SJSA1 (cell line): ENCODE measurements at regions not wholly inside any gene's neighbourhood (a gene's known extent, or its start where the extent isn't known, plus 50 kb on each side); places are given as distances from the start of the nearest gene placed in this dataset.
A peak's percentile ranks its signal among the peaks of the same experiment; 100 is the strongest.
"Not testable (repeated sequence)": the region's sequence is repeated elsewhere in the genome, so short reads cannot be mapped to it uniquely, and the experiment has no call there.

Source experiments
- DNase-seq, 2 experiments: peaks; one replicate each; pipeline ENCODE4 v3.0.0-alpha.2; 2015 to 2020; ENCODE audit warnings: low spot score in 2 of 2, low read depth in 1 of 2
- H3K27ac ChIP-seq: fragments of 250-450 bp; sonication (Bioruptor Pico); 2 replicates; pipeline ENCODE4 v1.5.1; 2020; ENCODE audit warnings: mild to moderate bottlenecking, moderate library complexity
- H3K27me3 ChIP-seq: fragments of 250-450 bp; sonication (Bioruptor Pico); replicated peaks from 2 replicates; pipeline ENCODE4 v1.5.1; 2020; ENCODE audit warnings: mild to moderate bottlenecking, moderate library complexity
- H3K36me3 ChIP-seq: fragments of 250-450 bp; sonication (Bioruptor Pico); 2 replicates; pipeline ENCODE4 v1.5.1; 2020; ENCODE audit warnings: mild to moderate bottlenecking
- H3K4me1 ChIP-seq: fragments of 250-450 bp; sonication (Bioruptor Pico); replicated peaks from 2 replicates; pipeline ENCODE4 v1.6.1; 2021; ENCODE audit warnings: mild to moderate bottlenecking
- H3K4me3 ChIP-seq: fragments of 250-450 bp; sonication (Bioruptor Pico); 2 replicates; pipeline ENCODE4 v1.5.1; 2020; ENCODE audit warnings: mild to moderate bottlenecking
- H3K9me3 ChIP-seq: fragments of 250-450 bp; sonication (Bioruptor Pico); replicated peaks from 2 replicates; pipeline ENCODE4 v1.5.1; 2020; ENCODE audit warnings: mild to moderate bottlenecking

GRCh38 chr1:222973561-222973960, 158.7 kb downstream of the DISP1 start:
- H3K36me3 ChIP-seq = no peaks in the 10 kb centered on the region
- peaks cover 18% of the 10 kb centered on the region for H3K4me1 ChIP-seq
- no peak overlapping the region for H3K27ac ChIP-seq
- DNase-seq = no peak
- H3K9me3 ChIP-seq = no peaks in the 10 kb centered on the region
- H3K27me3 ChIP-seq = no peaks in the 10 kb centered on the region
- no peak overlapping the region for H3K4me3 ChIP-seq

GRCh38 chr1:222974496-222974895, 159.7 kb downstream of the DISP1 start:
- Histone ChIP-seq H3K27ac (no peak overlapping the region), H3K27me3 (no peaks in the 10 kb centered on the region)
- peak in 1 of 2 experiments; percentile 36 for DNase-seq

GRCh38 chr1:222975472-222976122, 160.8 kb downstream of the DISP1 start:
- Histone ChIP-seq H3K4me1 (peaks cover 18% of the 10 kb centered on the region), H3K27ac (no peak overlapping the region), H3K27me3 (no peaks in the 10 kb centered on the region), H3K4me3 (no peak overlapping the region), H3K9me3 (no peaks in the 10 kb centered on the region), H3K36me3 (no peaks in the 10 kb centered on the region)
- DNase-seq = no peak

More at GRCh38 chr1:222974496-222974895, 159.7 kb downstream of the DISP1 start:
- Histone ChIP-seq H3K36me3 (no peaks in the 10 kb centered on the region), H3K4me1 (peaks cover 18% of the 10 kb centered on the region), H3K9me3 (no peaks in the 10 kb centered on the region), H3K4me3 (no peak overlapping the region)

GRCh38 chr1:222976453-222976852, 161.6 kb downstream of the DISP1 start:
- H3K27me3 ChIP-seq = no peaks in the 10 kb centered on the region
- no peak overlapping the region for H3K27ac ChIP-seq
- H3K4me3 ChIP-seq = no peak overlapping the region
- no peaks in the 10 kb centered on the region for H3K9me3 ChIP-seq
- no peaks in the 10 kb centered on the region for H3K36me3 ChIP-seq
- peaks cover 18% of the 10 kb centered on the region for H3K4me1 ChIP-seq
- DNase-seq = no peak

- H3K27me3 ChIP-seq, H3K4me3 ChIP-seq, H3K36me3 ChIP-seq, H3K27ac ChIP-seq, H3K9me3 ChIP-seq, DNase-seq: not testable (repeated sequence)
- H3K4me1 ChIP-seq = peaks cover 18% of the 10 kb centered on the region
These were observed 162.5 kb downstream of the DISP1 start for GRCh38 chr1:222977294-222977693.

- Histone ChIP-seq H3K9me3 (no peaks in the 10 kb centered on the region), H3K4me3 (no peak overlapping the region), H3K4me1 (peaks cover 12% of the 10 kb centered on the region), H3K27me3 (no peaks in the 10 kb centered on the region), H3K36me3 (no peaks in the 10 kb centered on the region), H3K27ac (no peak overlapping the region)
- DNase-seq = no peak
These were observed 163.5 kb downstream of the TLR5 start for GRCh38 chr1:222979561-222979960.

GRCh38 chr1:222987674-222988076, 155.4 kb downstream of the TLR5 start:
- no peak overlapping the region for H3K4me3 ChIP-seq
- H3K36me3 ChIP-seq = no peaks in the 10 kb centered on the region
- no peak overlapping the region for H3K27ac ChIP-seq
- no peaks in the 10 kb centered on the region for H3K27me3 ChIP-seq
- H3K9me3 ChIP-seq = no peaks in the 10 kb centered on the region
- DNase-seq = no peak
- H3K4me1 ChIP-seq = no peaks in the 10 kb centered on the region

GRCh38 chr1:222989443-222989842, 153.6 kb downstream of the TLR5 start:
- no peaks in the 10 kb centered on the region for H3K27me3 ChIP-seq
- no peaks in the 10 kb centered on the region for H3K36me3 ChIP-seq
- no peak overlapping the region for H3K27ac ChIP-seq
- no peak overlapping the region for H3K4me3 ChIP-seq
- no peak for DNase-seq
- H3K9me3 ChIP-seq = no peaks in the 10 kb centered on the region
- peaks cover 10% of the 10 kb centered on the region for H3K4me1 ChIP-seq

GRCh38 chr1:222991177-222991576, 151.9 kb downstream of the TLR5 start:
- Histone ChIP-seq H3K9me3 (no peaks in the 10 kb centered on the region), H3K36me3 (no peaks in the 10 kb centered on the region), H3K27me3 (no peaks in the 10 kb centered on the region), H3K4me1 (peaks cover 18% of the 10 kb centered on the region), H3K27ac (no peak overlapping the region), H3K4me3 (no peak overlapping the region)
- no peak for DNase-seq

- H3K4me1 ChIP-seq = peaks cover 18% of the 10 kb centered on the region
- no peaks in the 10 kb centered on the region for H3K27me3 ChIP-seq
- H3K9me3 ChIP-seq = no peaks in the 10 kb centered on the region
- no peak overlapping the region for H3K4me3 ChIP-seq
- H3K36me3 ChIP-seq = no peaks in the 10 kb centered on the region
- no peak for DNase-seq
- H3K27ac ChIP-seq = no peak overlapping the region
These were observed 151.1 kb downstream of the TLR5 start for GRCh38 chr1:222991908-222992307.

GRCh38 chr1:222994511-222995235, 148.4 kb downstream of the TLR5 start:
- H3K4me3 ChIP-seq = no peak overlapping the region
- peak overlapping the region; percentile 56 for H3K27ac ChIP-seq
- DNase-seq = peak in 1 of 2 experiments; percentile 49

GRCh38 chr1:222995236-222995580, 147.8 kb downstream of the TLR5 start:
- peak in 1 of 2 experiments; percentile 26 for DNase-seq
- Histone ChIP-seq H3K27ac (peak overlapping the region; percentile 56), H3K27me3 (no peaks in the 10 kb centered on the region), H3K9me3 (no peaks in the 10 kb centered on the region), H3K4me3 (no peak overlapping the region), H3K4me1 (peaks cover 21% of the 10 kb centered on the region), H3K36me3 (no peaks in the 10 kb centered on the region)

More at GRCh38 chr1:222994511-222995235, 148.4 kb downstream of the TLR5 start:
- no peaks in the 10 kb centered on the region for H3K36me3 ChIP-seq
- peaks cover 18% of the 10 kb centered on the region for H3K4me1 ChIP-seq
- H3K27me3 ChIP-seq = no peaks in the 10 kb centered on the region
- H3K9me3 ChIP-seq = no peaks in the 10 kb centered on the region

- no peaks in the 10 kb centered on the region for H3K36me3 ChIP-seq
- H3K9me3 ChIP-seq = no peaks in the 10 kb centered on the region
- H3K4me3 ChIP-seq = no peak overlapping the region
- DNase-seq = no peak
- peaks cover 27% of the 10 kb centered on the region for H3K4me1 ChIP-seq
- H3K27ac ChIP-seq = no peak overlapping the region
- H3K27me3 ChIP-seq = no peaks in the 10 kb centered on the region
These were observed 147.3 kb downstream of the TLR5 start for GRCh38 chr1:222995620-222996309.

- H3K27ac ChIP-seq = no peak overlapping the region
- H3K4me1 ChIP-seq = peaks cover 28% of the 10 kb centered on the region
- no peaks in the 10 kb centered on the region for H3K36me3 ChIP-seq
- no peak for DNase-seq
- H3K9me3 ChIP-seq = no peaks in the 10 kb centered on the region
- H3K4me3 ChIP-seq = no peak overlapping the region
- no peaks in the 10 kb centered on the region for H3K27me3 ChIP-seq
These were observed 146.6 kb downstream of the TLR5 start for GRCh38 chr1:222996310-222996975.
